Brain microvascular endothelial cell (primary cell): ENCODE measurements at regions not wholly inside any gene's neighbourhood (a gene's known extent, or its start where the extent isn't known, plus 50 kb on each side); places are given as distances from the start of the nearest gene placed in this dataset.

Experiments
- DNase-seq: peaks from one replicate; pipeline ENCODE4 v3.0.0-alpha.2; 2020
- H3K27ac ChIP-seq: fragments of 250-450 bp; sonication (Bioruptor Pico); 2 replicates; pipeline ENCODE4 v1.5.1; 2020; ENCODE audit warnings: mild to moderate bottlenecking, moderate library complexity
- H3K27me3 ChIP-seq: fragments of 250-450 bp; sonication (Bioruptor Pico); replicated peaks from 2 replicates; pipeline ENCODE4 v1.5.1; 2020; ENCODE audit warnings: mild to moderate bottlenecking
- H3K36me3 ChIP-seq: fragments of 250-450 bp; sonication (Bioruptor Pico); replicated peaks from 2 replicates; pipeline ENCODE4 v1.5.1; 2020; ENCODE audit warnings: mild to moderate bottlenecking
- H3K4me3 ChIP-seq: 2 replicates; pipeline ENCODE4 v1.5.1; 2011; ENCODE audit warnings: low read depth, mild to moderate bottlenecking, control low read depth, low read length, moderate library complexity
- in situ Hi-C: cut with HindIII; loops from 2 replicates; pipeline ENCODE4 v1.10.0; 2017; ENCODE audit warnings: low sequenced_read_pairs, low pct_ligation_motif_present
- TF ChIP-seq, protein P1 (sequence below): IDR thresholded peaks from 2 replicates; pipeline ENCODE4 v1.5.1; 2011; ENCODE audit warnings: low read depth, mild to moderate bottlenecking, moderate library complexity, low read length, control low read depth, inconsistent platforms; ENCODE audit errors: missing control alignments

DNA sequence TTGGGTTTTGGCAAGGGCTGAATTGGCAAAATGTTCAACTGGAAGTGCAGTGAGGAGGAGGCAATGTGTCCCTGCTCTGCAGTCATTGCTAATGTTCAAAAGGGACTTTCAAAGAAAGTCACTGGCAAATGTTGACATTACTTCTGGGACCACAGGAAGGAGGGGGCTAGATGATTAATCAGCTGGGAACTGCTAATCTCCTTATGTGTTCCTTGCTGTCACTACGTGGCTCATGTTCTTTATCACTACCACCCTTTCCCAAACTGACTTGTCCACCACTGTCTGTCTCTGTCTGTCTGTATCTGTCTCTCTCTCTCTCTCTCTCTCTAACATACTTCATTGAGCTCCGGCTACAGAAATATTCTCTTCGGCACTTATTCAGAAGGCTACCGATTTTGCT is 86.9 kb upstream of the MTPN start:
- no peak for DNase-seq
- in situ Hi-C loops, result no loop called here

DNA sequence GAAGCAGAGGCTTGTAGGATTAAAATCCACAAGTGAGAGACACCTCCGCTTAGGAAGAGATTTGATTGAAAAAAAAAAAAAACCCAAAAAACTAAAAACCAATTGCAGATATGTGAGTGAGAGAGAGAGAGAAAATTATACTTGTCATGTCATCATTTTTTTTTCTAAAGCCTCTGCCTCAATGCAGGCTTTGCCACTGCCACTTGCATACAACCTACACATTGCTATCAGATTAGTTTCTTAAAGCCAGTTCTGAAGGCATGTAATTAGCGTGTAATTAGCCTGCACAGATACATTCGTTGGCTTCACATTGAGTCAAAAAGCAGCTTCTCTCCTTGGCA is 86.1 kb upstream of the MTPN start:
- no peak overlapping the region for H3K27ac ChIP-seq
- H3K36me3 ChIP-seq, result no peaks in the 10 kb centered on the region
- TF ChIP-seq, protein P1, sequence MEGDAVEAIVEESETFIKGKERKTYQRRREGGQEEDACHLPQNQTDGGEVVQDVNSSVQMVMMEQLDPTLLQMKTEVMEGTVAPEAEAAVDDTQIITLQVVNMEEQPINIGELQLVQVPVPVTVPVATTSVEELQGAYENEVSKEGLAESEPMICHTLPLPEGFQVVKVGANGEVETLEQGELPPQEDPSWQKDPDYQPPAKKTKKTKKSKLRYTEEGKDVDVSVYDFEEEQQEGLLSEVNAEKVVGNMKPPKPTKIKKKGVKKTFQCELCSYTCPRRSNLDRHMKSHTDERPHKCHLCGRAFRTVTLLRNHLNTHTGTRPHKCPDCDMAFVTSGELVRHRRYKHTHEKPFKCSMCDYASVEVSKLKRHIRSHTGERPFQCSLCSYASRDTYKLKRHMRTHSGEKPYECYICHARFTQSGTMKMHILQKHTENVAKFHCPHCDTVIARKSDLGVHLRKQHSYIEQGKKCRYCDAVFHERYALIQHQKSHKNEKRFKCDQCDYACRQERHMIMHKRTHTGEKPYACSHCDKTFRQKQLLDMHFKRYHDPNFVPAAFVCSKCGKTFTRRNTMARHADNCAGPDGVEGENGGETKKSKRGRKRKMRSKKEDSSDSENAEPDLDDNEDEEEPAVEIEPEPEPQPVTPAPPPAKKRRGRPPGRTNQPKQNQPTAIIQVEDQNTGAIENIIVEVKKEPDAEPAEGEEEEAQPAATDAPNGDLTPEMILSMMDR, result no peak
- no peak for DNase-seq
- no peaks in the 10 kb centered on the region for H3K27me3 ChIP-seq
- in situ Hi-C loops, result no loop called here
- no peak overlapping the region for H3K4me3 ChIP-seq

More for the DNA sequence above, 86.9 kb upstream of the MTPN start:
- no peaks in the 10 kb centered on the region for H3K27me3 ChIP-seq
- H3K36me3 ChIP-seq, result no peaks in the 10 kb centered on the region
- no peak overlapping the region for H3K4me3 ChIP-seq
- TF ChIP-seq, protein P1, result no peak
- no peak overlapping the region for H3K27ac ChIP-seq

DNA sequence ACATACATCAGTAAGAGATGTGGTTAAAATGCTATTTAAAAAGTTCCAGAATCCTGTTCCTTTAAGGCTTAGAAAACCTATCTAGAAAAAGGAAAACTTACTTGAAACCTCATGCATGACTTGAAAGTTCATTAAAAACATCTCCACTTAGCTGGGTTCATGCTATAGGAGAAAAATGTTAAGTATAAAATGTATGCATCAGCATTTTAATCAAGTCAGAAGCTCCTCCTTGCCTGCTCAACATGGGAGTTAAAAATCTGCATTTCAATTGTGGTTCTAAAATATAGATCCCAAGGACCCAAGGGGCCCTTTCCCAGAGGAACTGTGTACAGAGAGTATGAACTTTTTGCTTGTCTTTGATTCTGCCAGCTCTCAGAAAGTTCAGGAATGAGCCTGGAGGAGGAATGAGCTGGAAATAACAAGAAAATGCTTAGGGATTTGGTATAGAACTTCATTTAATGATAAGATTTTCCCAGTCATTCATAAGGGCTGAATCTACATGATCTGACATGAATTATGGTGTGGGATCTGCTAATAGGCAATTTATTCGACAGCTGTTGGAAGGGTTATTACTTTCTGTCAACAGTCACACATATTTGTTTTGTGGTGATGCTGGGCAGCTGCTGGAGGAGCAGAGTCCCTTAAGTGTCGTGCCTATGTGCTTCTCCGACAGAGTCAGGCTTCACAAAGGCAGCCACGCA is 85.6 kb upstream of the MTPN start:
- no peak overlapping the region for H3K4me3 ChIP-seq
- no peaks in the 10 kb centered on the region for H3K27me3 ChIP-seq
- no peak overlapping the region for H3K27ac ChIP-seq
- no peak for DNase-seq
- TF ChIP-seq, protein P1, result no peak
- no peaks in the 10 kb centered on the region for H3K36me3 ChIP-seq
- in situ Hi-C loops, result no loop called here

DNA sequence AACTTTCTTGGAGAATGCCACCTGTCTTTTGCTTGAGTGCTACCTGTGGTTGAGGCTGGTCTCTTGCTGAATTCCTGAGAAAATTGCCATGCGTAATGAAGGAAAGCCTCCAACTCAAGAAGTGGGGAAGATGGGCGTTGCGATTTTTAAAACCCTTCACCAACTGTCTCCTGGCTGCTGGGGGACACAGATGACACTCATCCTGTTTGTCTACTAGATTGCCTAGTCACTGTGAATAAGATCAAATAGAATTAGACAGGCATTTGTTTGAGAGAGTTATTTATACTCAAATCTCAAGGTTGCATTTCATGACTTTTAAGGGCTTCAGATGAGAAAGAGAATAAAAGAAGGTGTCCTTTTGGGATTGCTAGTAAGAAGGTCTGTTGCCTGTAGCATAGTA is 84.3 kb upstream of the MTPN start:
- in situ Hi-C loops, result no loop called here
- Histone ChIP-seq H3K27me3 (no peaks in the 10 kb centered on the region), H3K36me3 (no peaks in the 10 kb centered on the region), H3K27ac (no peak overlapping the region), H3K4me3 (no peak overlapping the region)
- no peak for DNase-seq
- TF ChIP-seq, protein P1, result no peak

DNA sequence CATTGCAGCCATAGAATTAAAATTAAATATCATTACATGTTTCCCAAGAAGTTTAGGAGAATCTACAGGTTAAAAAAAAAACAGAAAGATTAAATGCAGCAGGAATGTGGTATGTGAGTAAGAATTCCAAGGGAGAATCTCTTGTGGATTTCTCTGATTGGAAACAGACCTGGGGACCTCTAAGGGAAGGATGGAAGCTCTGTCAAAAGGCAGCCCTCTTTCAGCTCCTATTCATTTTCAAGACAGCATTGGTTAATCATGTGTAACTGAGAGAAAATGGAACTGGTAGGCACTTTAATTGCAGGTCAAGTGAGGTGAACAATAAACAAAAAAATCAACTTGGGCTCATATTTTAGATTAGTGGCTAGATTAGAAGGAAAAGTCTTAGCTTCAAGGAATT is 81.4 kb upstream of the MTPN start:
- TF ChIP-seq, protein P1, result no peak
- H3K27me3 ChIP-seq, result no peaks in the 10 kb centered on the region
- no peak overlapping the region for H3K27ac ChIP-seq
- no peak overlapping the region for H3K4me3 ChIP-seq
- no peak for DNase-seq
- in situ Hi-C loops, result no loop called here
- no peaks in the 10 kb centered on the region for H3K36me3 ChIP-seq

DNA sequence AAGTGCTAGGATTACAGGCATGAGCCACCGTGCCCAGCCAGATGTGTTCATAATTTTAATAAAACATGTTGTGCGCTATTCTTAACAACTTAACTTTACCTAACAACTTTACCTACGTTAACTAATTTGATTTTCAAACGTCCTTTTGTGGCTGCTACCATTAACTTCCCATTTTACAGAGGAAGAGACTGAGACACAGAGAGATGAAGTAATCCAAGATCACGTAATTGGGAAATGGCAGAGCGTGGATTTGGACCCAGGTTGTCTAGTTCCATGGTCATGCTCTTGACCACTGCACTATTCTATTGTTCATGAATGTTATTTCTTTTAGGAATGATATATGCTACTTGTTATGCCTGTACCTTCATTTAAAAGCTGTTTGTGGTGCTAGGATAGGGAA is 80.3 kb upstream of the MTPN start:
- in situ Hi-C loops, result no loop called here
- TF ChIP-seq, protein P1, result no peak
- Histone ChIP-seq H3K4me3 (no peak overlapping the region), H3K36me3 (no peaks in the 10 kb centered on the region), H3K27ac (no peak overlapping the region), H3K27me3 (no peaks in the 10 kb centered on the region)
- DNase-seq, result no peak
